CD4-positive, CD25-positive, alpha-beta regulatory T cell (primary cell): ENCODE measurements at regions not wholly inside any gene's neighbourhood (a gene's known extent, or its start where the extent isn't known, plus 50 kb on each side); places are given as distances from the start of the nearest gene placed in this dataset.

Source experiments
- ATAC-seq, 2 donors: fragments of 150-1000 bp; cut with Tn5 transposase; one replicate each; pipeline ENCODE4 v1.10.0; 2021; ENCODE audit warnings: low read depth in 2 of 2, moderate number of reproducible peaks in 2 of 2, moderate library complexity in 1 of 2
- DNase-seq, 3 donors: peaks; one replicate each; pipeline versions ENCODE4 v3.0.0 to v3.0.0-alpha.2; 2012 to 2022; ENCODE audit warnings: mixed read lengths in 1 of 3
- H3K27ac ChIP-seq: one replicate; pipeline ENCODE4 v1.7.0; 2013; ENCODE audit warnings: mild to moderate bottlenecking, low read length; ENCODE audit not compliant: insufficient read depth, poor library complexity, severe bottlenecking
- H3K27me3 ChIP-seq: one replicate; pipeline ENCODE4 v1.7.0; 2013; ENCODE audit warnings: low read length; ENCODE audit not compliant: control insufficient read depth, insufficient read depth
- H3K36me3 ChIP-seq: one replicate; pipeline ENCODE4 v1.7.0; 2013; ENCODE audit warnings: mild to moderate bottlenecking, low read length, moderate library complexity; ENCODE audit not compliant: control insufficient read depth, insufficient read depth
- H3K4me1 ChIP-seq: 2 replicates; pipeline ENCODE4 v1.7.0; 2013; ENCODE audit warnings: mild to moderate bottlenecking, low read length; ENCODE audit not compliant: insufficient read depth, control insufficient read depth, poor library complexity, severe bottlenecking
- H3K4me3 ChIP-seq: one replicate; pipeline ENCODE4 v1.7.0; 2013; ENCODE audit warnings: low read depth, mild to moderate bottlenecking, low read length, moderate library complexity
- H3K9me3 ChIP-seq, 2 experiments: 1 replicate in 1 of 2; 2 replicates in 1 of 2; pipeline ENCODE4 v1.7.0; 2013; ENCODE audit warnings: low read length in 2 of 2, mild to moderate bottlenecking in 1 of 2, moderate library complexity in 1 of 2; ENCODE audit not compliant: control insufficient read depth in 2 of 2
- H3K27ac Mint-ChIP-seq, 3 donors: one replicate each; pipeline ENCODE4 v1.8.0; 2020 to 2022; ENCODE audit warnings: mild to moderate bottlenecking in 3 of 3, mixed read lengths in 3 of 3, moderate library complexity in 2 of 3
- H3K27me3 Mint-ChIP-seq: one replicate; pipeline ENCODE4 v1.8.0; 2022; ENCODE audit warnings: mild to moderate bottlenecking, mixed read lengths
- H3K36me3 Mint-ChIP-seq: one replicate; pipeline ENCODE4 v1.8.0; 2020; ENCODE audit warnings: mixed read lengths
- H3K4me1 Mint-ChIP-seq, 4 donors: one replicate each; pipeline ENCODE4 v1.8.0; 2020 to 2022; ENCODE audit warnings: mixed read lengths in 4 of 4, mild to moderate bottlenecking in 1 of 4
- H3K4me3 Mint-ChIP-seq, 4 donors: one replicate each; pipeline ENCODE4 v1.8.0; 2020 to 2022; ENCODE audit warnings: mild to moderate bottlenecking in 4 of 4, mixed read lengths in 4 of 4, moderate library complexity in 3 of 4
- H3K9me3 Mint-ChIP-seq, 7 donors: one replicate each; pipeline ENCODE4 v1.8.0; 2020 to 2022; ENCODE audit warnings: mixed read lengths in 7 of 7, mild to moderate bottlenecking in 3 of 7, moderate library complexity in 2 of 7

DNA sequence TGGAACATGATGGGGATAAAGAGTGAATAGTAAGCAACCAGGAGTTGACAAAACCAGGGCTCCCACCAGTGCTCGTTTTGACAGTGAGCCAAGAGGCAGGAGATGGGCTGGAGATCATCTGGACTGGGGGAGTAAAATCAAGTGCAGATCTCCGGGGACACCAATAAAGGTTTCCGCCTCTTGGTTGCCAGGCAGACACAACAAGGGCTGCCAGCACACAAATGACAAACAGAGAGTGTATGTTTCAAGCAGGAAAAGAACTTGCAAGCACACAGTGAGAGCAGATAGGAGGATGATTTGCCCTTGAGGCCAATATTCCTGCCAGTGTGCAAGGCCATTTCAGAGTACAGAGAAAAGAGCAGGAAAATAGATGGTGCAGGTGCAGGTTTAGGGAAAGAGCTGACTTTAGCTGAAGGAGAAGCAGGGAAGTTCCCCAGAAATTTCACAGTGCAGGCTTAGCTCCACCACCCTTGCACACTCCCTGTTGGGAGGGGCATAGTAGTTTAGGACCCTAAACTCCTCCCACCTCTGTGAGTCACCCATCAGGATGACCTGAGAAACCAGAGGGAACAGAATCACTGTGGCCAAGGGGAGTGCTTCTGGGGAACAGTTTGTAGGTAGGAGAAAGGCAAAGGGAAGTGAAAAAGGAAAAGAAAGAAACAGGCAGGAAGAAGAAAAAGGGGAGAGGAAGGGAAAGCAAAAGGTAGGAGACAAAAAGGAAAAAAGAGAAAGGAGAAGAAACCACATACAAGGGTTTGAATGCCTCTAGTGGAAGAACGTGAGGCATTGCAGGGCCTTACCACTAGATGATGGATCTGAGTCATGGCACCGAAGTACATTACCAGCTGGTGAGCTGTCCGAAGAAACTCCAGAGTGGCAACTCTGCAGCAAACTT lies 404.4 kb downstream of the SLC6A15 start:
- ATAC-seq = no peak
- H3K27ac Mint-ChIP-seq = no peak overlapping the region
- H3K36me3 Mint-ChIP-seq = no peaks in the 10 kb centered on the region

DNA sequence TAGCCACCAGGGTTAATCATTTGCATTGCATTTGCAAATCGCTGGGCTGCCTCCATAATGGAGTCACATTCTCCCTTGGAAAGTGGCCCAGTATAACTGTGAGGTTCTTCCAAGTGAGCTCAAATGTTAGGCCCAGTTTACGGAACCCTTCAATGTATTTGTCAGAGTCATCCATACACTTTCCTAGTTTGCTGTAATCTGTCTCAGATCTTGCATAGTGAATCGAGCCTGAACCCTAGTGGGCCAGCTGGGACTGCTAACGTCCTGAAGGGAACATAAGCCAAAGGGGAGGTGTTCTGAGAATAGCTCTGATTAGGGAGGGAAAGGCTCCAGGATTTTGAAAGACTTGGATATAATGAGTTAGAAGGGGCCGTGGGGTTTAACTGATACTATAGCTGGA lies 406.3 kb downstream of the SLC6A15 start:
- H3K4me3 Mint-ChIP-seq = no peak overlapping the region
- no peak for ATAC-seq
- H3K4me1 Mint-ChIP-seq = no peaks in the 10 kb centered on the region
- no peaks in the 10 kb centered on the region for H3K4me1 ChIP-seq
- no peaks in the 10 kb centered on the region for H3K9me3 ChIP-seq
- no peak for DNase-seq
- no peak overlapping the region for H3K27ac Mint-ChIP-seq
- no peak overlapping the region for H3K27ac ChIP-seq
- H3K9me3 Mint-ChIP-seq = peaks cover 0 to 5% (median 0%) of the 10 kb centered on the region in 7 donors
- no peaks in the 10 kb centered on the region for H3K36me3 ChIP-seq
- no peak overlapping the region for H3K4me3 ChIP-seq
- no peaks in the 10 kb centered on the region for H3K27me3 Mint-ChIP-seq
- H3K36me3 Mint-ChIP-seq = no peaks in the 10 kb centered on the region
- H3K27me3 ChIP-seq = no peaks in the 10 kb centered on the region

More for the DNA sequence above, 404.4 kb downstream of the SLC6A15 start:
- Histone ChIP-seq H3K4me1 (no peaks in the 10 kb centered on the region), H3K9me3 (no peaks in the 10 kb centered on the region), H3K4me3 (no peak overlapping the region), H3K36me3 (no peaks in the 10 kb centered on the region), H3K27ac (no peak overlapping the region), H3K27me3 (no peaks in the 10 kb centered on the region)
- H3K27me3 Mint-ChIP-seq = no peaks in the 10 kb centered on the region
- no peak overlapping the region for H3K4me3 Mint-ChIP-seq
- no peak for DNase-seq
- no peaks in the 10 kb centered on the region for H3K4me1 Mint-ChIP-seq
- H3K9me3 Mint-ChIP-seq = peaks cover 0 to 5% (median 0%) of the 10 kb centered on the region in 7 donors

- no peaks in the 10 kb centered on the region for H3K4me1 Mint-ChIP-seq
- Histone ChIP-seq H3K27ac (no peak overlapping the region), H3K36me3 (no peaks in the 10 kb centered on the region), H3K27me3 (no peaks in the 10 kb centered on the region), H3K9me3 (no peaks in the 10 kb centered on the region), H3K4me1 (no peaks in the 10 kb centered on the region), H3K4me3 (no peak overlapping the region)
- H3K9me3 Mint-ChIP-seq = no peaks in the 10 kb centered on the region
- peak in 1 of 3 donors; percentile 23 for DNase-seq
- H3K4me3 Mint-ChIP-seq = no peak overlapping the region
- no peaks in the 10 kb centered on the region for H3K27me3 Mint-ChIP-seq
- H3K36me3 Mint-ChIP-seq = no peaks in the 10 kb centered on the region
- H3K27ac Mint-ChIP-seq = no peak overlapping the region
- ATAC-seq = no peak
Observed at GRCh38 chr12:84502907-84503787, 409.5 kb downstream of the SLC6A15 start.

DNA sequence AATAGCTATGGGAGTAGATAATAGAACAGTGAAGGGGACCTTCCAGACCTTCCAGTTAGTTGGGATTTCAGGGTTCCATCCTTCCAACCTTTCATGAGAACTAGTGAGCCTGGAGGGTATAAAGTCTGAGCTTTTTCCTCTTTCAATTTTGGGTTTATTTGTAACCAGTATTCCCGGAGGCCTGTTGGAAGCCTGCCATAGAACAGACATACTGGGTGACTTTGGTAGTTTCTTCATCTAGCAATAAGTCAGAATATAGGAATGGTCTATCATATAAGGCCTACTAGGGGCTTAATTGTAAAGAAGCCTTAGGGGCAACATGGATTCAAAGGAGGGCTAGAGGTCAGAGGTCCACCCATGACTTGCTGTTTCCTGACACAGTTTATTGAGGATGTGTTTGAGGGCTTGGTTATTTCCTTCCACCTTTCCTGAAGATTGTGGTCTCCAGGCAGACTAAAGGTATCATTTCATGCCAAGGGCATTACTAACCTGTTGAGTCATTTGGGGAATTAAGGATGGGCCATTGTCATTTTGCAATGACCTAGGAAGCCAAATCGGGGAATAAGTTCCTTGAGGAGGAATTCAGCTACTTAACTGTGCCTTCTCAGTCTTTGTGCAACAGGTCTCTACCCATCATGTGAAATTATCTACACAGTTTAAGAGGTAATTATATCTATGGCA lies 410.3 kb downstream of the SLC6A15 start:
- ATAC-seq (no peak), DNase-seq (no peak)
- H3K4me3 ChIP-seq = no peak overlapping the region
- Mint-ChIP-seq H3K27me3 (no peaks in the 10 kb centered on the region), H3K27ac (no peak overlapping the region), H3K4me1 (no peaks in the 10 kb centered on the region), H3K9me3 (no peaks in the 10 kb centered on the region), H3K36me3 (no peaks in the 10 kb centered on the region), H3K4me3 (no peak overlapping the region)
- H3K9me3 ChIP-seq = no peaks in the 10 kb centered on the region
- H3K27ac ChIP-seq = no peak overlapping the region
- H3K27me3 ChIP-seq = no peaks in the 10 kb centered on the region
- no peaks in the 10 kb centered on the region for H3K4me1 ChIP-seq
- H3K36me3 ChIP-seq = no peaks in the 10 kb centered on the region

GRCh38 chr12:84497819-84498218 lies 414.8 kb downstream of the SLC6A15 start:
- Histone ChIP-seq H3K4me1 (no peaks in the 10 kb centered on the region), H3K27ac (no peak overlapping the region), H3K36me3 (no peaks in the 10 kb centered on the region), H3K9me3 (no peaks in the 10 kb centered on the region), H3K4me3 (no peak overlapping the region), H3K27me3 (no peaks in the 10 kb centered on the region)
- Mint-ChIP-seq H3K4me3 (no peak overlapping the region), H3K27me3 (no peaks in the 10 kb centered on the region), H3K4me1 (no peaks in the 10 kb centered on the region), H3K27ac (no peak overlapping the region), H3K9me3 (no peaks in the 10 kb centered on the region), H3K36me3 (no peaks in the 10 kb centered on the region)
- ATAC-seq (no peak), DNase-seq (no peak)

DNA sequence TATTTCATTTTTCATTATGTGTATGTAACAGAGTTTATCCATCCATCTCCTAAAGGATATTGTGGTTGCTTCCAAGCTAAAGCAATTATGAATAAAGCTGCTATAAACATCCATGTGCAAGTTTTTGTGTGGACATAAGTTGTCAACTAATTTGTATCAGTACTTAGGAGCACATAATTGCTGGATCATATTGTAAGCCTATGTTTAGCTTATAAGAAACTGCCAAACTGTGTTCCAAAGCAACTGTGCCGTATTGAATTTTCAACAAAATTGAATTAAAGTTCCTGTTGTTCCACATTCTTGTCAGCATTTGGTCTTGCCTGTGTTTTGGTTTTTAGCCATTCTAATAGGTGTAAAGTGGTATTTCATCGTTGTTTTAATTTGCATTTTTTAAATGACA lies 416.9 kb downstream of the SLC6A15 start:
- Histone ChIP-seq H3K27me3 (no peaks in the 10 kb centered on the region), H3K4me3 (no peak overlapping the region), H3K9me3 (no peaks in the 10 kb centered on the region), H3K36me3 (no peaks in the 10 kb centered on the region), H3K27ac (no peak overlapping the region), H3K4me1 (no peaks in the 10 kb centered on the region)
- ATAC-seq (no peak), DNase-seq (no peak)
- no peaks in the 10 kb centered on the region for H3K27me3 Mint-ChIP-seq
- no peaks in the 10 kb centered on the region for H3K36me3 Mint-ChIP-seq
- no peak overlapping the region for H3K4me3 Mint-ChIP-seq
- no peaks in the 10 kb centered on the region for H3K4me1 Mint-ChIP-seq
- H3K27ac Mint-ChIP-seq = no peak overlapping the region
- peaks cover 0 to 2% (median 0%) of the 10 kb centered on the region in 7 donors for H3K9me3 Mint-ChIP-seq

DNA sequence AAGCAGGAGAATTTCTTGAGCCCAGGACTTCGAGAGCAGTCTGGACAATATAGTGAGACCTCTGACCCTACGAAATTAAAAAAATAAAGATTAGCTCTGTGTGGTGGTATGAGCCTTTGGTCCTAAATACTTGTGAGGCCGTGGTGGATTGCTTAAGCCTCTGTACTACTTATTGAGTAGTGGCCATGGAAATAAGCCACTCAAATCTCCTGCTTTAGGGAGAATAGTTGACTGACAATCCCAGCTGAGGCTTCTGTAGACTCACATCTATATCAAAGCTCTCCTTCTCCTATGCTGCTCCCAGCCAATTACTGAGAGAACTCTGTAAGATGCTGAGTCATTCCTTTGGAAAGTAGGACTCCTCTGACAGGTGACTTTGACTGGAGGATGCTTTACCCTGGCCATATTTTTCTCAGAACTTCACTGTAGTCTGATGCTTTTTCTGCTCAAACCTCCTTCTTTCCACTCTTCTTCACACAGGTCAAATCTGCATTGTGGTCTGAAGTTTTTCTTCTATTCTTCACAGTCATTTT lies 420.2 kb downstream of the SLC6A15 start:
- Mint-ChIP-seq H3K36me3 (no peaks in the 10 kb centered on the region), H3K4me3 (no peak overlapping the region), H3K9me3 (peaks cover 0 to 3% (median 0%) of the 10 kb centered on the region in 7 donors), H3K27ac (no peak overlapping the region), H3K27me3 (no peaks in the 10 kb centered on the region), H3K4me1 (no peaks in the 10 kb centered on the region)
- DNase-seq (no peak), ATAC-seq (no peak)
- no peaks in the 10 kb centered on the region for H3K36me3 ChIP-seq
- no peak overlapping the region for H3K4me3 ChIP-seq
- H3K4me1 ChIP-seq = no peaks in the 10 kb centered on the region
- no peak overlapping the region for H3K27ac ChIP-seq
- no peaks in the 10 kb centered on the region for H3K27me3 ChIP-seq
- no peaks in the 10 kb centered on the region for H3K9me3 ChIP-seq
